Hepatocyte (in vitro differentiated cells): ENCODE measurements at regions not wholly inside any gene's neighbourhood (a gene's known extent, or its start where the extent isn't known, plus 50 kb on each side); places are given as distances from the start of the nearest gene placed in this dataset.

Source experiments
- DNase-seq: peaks from one replicate; pipeline ENCODE4 v3.0.0-alpha.2; 2016; ENCODE audit warnings: low spot score
- H2AFZ ChIP-seq: fragments of 200-600 bp; sonication (generic); 2 replicates; pipeline ENCODE4 v1.6.0; 2016; ENCODE audit warnings: antibody characterized with exemption, mild to moderate bottlenecking
- H3K27ac ChIP-seq: fragments of 200-600 bp; sonication (generic); 2 replicates; pipeline ENCODE4 v1.5.1; 2016; ENCODE audit warnings: mild to moderate bottlenecking
- H3K27me3 ChIP-seq: fragments of 200-600 bp; sonication (generic); 2 replicates; pipeline ENCODE4 v1.6.1; 2016
- H3K36me3 ChIP-seq: fragments of 200-600 bp; sonication (generic); replicated peaks from 2 replicates; pipeline ENCODE4 v1.5.1; 2016; ENCODE audit warnings: low read depth; ENCODE audit not compliant: insufficient read depth
- H3K4me1 ChIP-seq: fragments of 200-600 bp; sonication (generic); 2 replicates; pipeline ENCODE4 v1.5.1; 2016; ENCODE audit warnings: mild to moderate bottlenecking, moderate library complexity; ENCODE audit not compliant: insufficient read depth
- H3K4me2 ChIP-seq: fragments of 200-600 bp; sonication (generic); 2 replicates; pipeline ENCODE4 v1.6.0; 2016
- H3K4me3 ChIP-seq: fragments of 200-600 bp; sonication (generic); 2 replicates; pipeline ENCODE4 v1.5.1; 2016; ENCODE audit warnings: mild to moderate bottlenecking
- H3K79me2 ChIP-seq: fragments of 200-600 bp; sonication (generic); 2 replicates; pipeline ENCODE4 v1.6.0; 2017; ENCODE audit warnings: mild to moderate bottlenecking
- H3K9me2 ChIP-seq: fragments of 200-600 bp; sonication (generic); replicated peaks from 2 replicates; pipeline ENCODE4 v1.6.0; 2017; ENCODE audit warnings: mild to moderate bottlenecking; ENCODE audit not compliant: insufficient read depth
- H3K9me3 ChIP-seq: fragments of 200-600 bp; sonication (generic); 2 replicates; pipeline ENCODE4 v1.5.1; 2016; ENCODE audit warnings: low read depth, mild to moderate bottlenecking
- H4K20me1 ChIP-seq: fragments of 200-600 bp; sonication (generic); 2 replicates; pipeline ENCODE4 v1.6.0; 2016; ENCODE audit warnings: mild to moderate bottlenecking; ENCODE audit not compliant: insufficient read depth, poor library complexity, severe bottlenecking
- CTCF ChIP-seq: fragments of 200-600 bp; sonication (generic); IDR thresholded peaks from 2 replicates; pipeline ENCODE4 v1.5.1; 2016; ENCODE audit warnings: antibody characterized with exemption, mild to moderate bottlenecking; ENCODE audit not compliant: poor library complexity
- EZH2 ChIP-seq: fragments of 200-600 bp; sonication (generic); IDR thresholded peaks from 2 replicates; pipeline ENCODE4 v1.6.1; 2016; ENCODE audit warnings: antibody characterized with exemption, mild to moderate bottlenecking, borderline replicate concordance
- EZH2phosphoT487 ChIP-seq: fragments of 200-600 bp; sonication (generic); IDR thresholded peaks from one replicate; pipeline ENCODE4 v1.6.1; 2018; ENCODE audit warnings: antibody characterized with exemption, mild to moderate bottlenecking, low read depth, moderate library complexity; ENCODE audit not compliant: unreplicated experiment, severe bottlenecking
- WGBS: methylation state at CpG from one replicate; pipeline ENCODE4 v1.1.6; 2016; ENCODE audit warnings: low lambda C conversion rate; ENCODE audit errors: missing lambda C conversion rate; 5-methylcytosine and 5-hydroxymethylcytosine counted together

DNA sequence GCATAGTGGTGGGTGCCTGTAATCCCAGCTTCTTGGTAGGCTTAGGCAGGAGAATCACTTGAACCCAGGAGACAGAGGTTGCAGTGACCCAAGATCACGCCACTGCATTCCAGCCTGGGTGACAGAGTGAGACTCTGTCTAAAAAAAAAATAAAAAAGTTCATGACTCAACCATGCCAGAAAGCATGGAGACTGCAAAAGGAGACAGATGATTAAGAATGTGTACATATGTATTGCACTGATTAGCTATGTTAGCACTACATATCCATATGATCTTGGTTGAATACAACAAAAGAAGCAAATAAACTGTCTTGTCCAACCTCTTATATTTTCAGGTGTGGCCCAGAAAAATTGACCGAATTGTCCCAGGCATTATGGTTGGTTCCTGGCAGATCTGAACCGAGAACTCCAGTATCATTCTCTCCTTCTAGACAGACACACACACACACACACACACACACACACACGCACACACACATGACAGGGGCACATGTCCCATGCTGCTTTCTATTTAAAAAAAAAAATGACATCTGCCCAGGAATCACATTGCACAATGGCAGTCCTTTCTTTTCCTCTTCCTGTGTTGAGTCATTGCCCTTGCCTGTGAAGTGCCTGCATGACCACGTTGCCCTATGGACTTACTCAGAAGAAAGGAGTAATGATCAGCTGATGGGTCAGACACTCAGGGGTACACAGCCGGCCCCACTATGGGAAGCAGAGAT is 65.6 kb downstream of the MYCN start:
- no peaks in the 10 kb centered on the region for H3K27me3 ChIP-seq
- DNase-seq = peak; percentile 76
- no peak overlapping the region for H3K4me2 ChIP-seq
- peak overlapping the region; percentile 91 for H3K27ac ChIP-seq
- no peaks in the 10 kb centered on the region for H4K20me1 ChIP-seq
- 77% methylated on average over 6 of the region's 6 CpGs for WGBS
- H3K9me2 ChIP-seq = no peaks in the 10 kb centered on the region
- H3K79me2 ChIP-seq = no peaks in the 10 kb centered on the region
- H3K9me3 ChIP-seq = no peaks in the 10 kb centered on the region
- H2AFZ ChIP-seq = no peak overlapping the region
- no peak overlapping the region for H3K4me3 ChIP-seq
- H3K4me1 ChIP-seq = no peaks in the 10 kb centered on the region
- TF ChIP-seq CTCF (no peak), EZH2phosphoT487 (no peak), EZH2 (no peak)
- no peaks in the 10 kb centered on the region for H3K36me3 ChIP-seq

DNA sequence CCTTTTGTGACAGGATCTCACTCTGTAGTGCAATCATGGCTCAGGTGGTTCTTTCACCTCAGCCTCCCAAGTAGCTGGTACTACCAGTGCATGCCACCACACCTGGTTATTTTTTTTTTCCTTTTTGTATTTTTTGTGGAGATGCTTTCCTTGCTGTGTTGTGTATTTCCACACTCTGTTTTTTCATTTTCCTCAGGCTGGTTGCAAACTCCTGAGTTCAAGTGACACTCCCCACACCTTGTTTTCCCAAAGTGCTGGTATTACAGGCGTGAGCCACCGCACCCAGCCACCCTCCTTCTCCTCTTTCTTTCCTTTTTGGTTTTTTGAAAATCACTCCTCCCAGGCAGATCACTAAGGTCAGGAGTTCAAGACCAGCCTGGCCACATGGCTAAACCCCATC is 65.0 kb downstream of the MYCN start:
- H3K9me3 ChIP-seq = no peaks in the 10 kb centered on the region
- H3K9me2 ChIP-seq = no peaks in the 10 kb centered on the region
- no peak overlapping the region for H2AFZ ChIP-seq
- H3K79me2 ChIP-seq = no peaks in the 10 kb centered on the region
- no peaks in the 10 kb centered on the region for H3K4me1 ChIP-seq
- H3K4me2 ChIP-seq = no peak overlapping the region
- WGBS = 100% methylated on average over 2 of the region's 2 CpGs
- DNase-seq = no peak
- peak overlapping the region; percentile 76 for H3K27ac ChIP-seq
- no peak overlapping the region for H3K4me3 ChIP-seq
- H4K20me1 ChIP-seq = no peaks in the 10 kb centered on the region
- no peaks in the 10 kb centered on the region for H3K36me3 ChIP-seq
- no peak for TF ChIP-seq EZH2phosphoT487
- no peak for TF ChIP-seq EZH2
- TF ChIP-seq CTCF = no peak
- no peaks in the 10 kb centered on the region for H3K27me3 ChIP-seq

DNA sequence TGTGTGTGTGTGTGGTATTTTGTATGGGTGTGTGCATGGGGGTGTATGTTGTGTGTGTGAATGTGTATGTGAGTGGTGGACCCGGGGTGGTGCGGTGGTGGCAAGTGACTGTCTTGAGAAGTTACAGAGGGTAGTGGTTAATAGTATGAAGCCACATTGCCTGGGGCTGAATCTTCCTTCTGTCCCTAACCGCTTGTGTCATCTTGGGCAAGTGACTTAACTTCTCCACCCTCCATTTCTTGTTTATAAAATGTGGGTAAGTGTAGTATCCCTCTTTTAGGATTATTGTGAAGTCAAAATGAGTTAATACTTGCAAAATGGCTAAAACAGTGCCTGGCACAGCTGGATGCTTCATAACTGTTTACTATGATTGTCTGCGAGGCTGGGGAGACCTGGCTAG is 63.5 kb downstream of the MYCN start:
- H3K9me2 ChIP-seq = no peaks in the 10 kb centered on the region
- H3K9me3 ChIP-seq = no peaks in the 10 kb centered on the region
- WGBS = 84% methylated on average over 4 of the region's 4 CpGs
- no peak overlapping the region for H3K4me3 ChIP-seq
- no peaks in the 10 kb centered on the region for H3K36me3 ChIP-seq
- H3K4me1 ChIP-seq = no peaks in the 10 kb centered on the region
- H3K79me2 ChIP-seq = no peaks in the 10 kb centered on the region
- no peaks in the 10 kb centered on the region for H3K27me3 ChIP-seq
- H3K27ac ChIP-seq = no peak overlapping the region
- DNase-seq = no peak
- no peak overlapping the region for H3K4me2 ChIP-seq
- H4K20me1 ChIP-seq = no peaks in the 10 kb centered on the region
- H2AFZ ChIP-seq = no peak overlapping the region
- TF ChIP-seq EZH2phosphoT487 (no peak), EZH2 (no peak), CTCF (no peak)
